GM06990 (cell line): ENCODE measurements at regions not wholly inside any gene's neighbourhood (a gene's known extent, or its start where the extent isn't known, plus 50 kb on each side); places are given as distances from the start of the nearest gene placed in this dataset.
"Not testable (repeated sequence)": the region's sequence is repeated elsewhere in the genome, so short reads cannot be mapped to it uniquely, and the experiment has no call there.

ENCODE experiments used
- DNase-seq: peaks from one replicate; pipeline ENCODE4 v3.0.0-alpha.2; 2011; ENCODE audit not compliant: insufficient read length; ENCODE audit errors: extremely low read depth
- H3K27me3 ChIP-seq: replicated peaks from 2 replicates; pipeline ENCODE4 v1.6.0; 2011; ENCODE audit warnings: low read length; ENCODE audit not compliant: control insufficient read depth, insufficient read depth
- H3K36me3 ChIP-seq: 2 replicates; pipeline ENCODE4 v1.5.1; 2011; ENCODE audit warnings: low read length; ENCODE audit not compliant: control insufficient read depth, insufficient read depth
- H3K4me3 ChIP-seq: replicated peaks from 2 replicates; pipeline ENCODE4 v1.5.1; 2011; ENCODE audit warnings: low read depth, mild to moderate bottlenecking, control low read depth, low read length
- TF ChIP-seq, protein P1 (sequence below): IDR thresholded peaks from 2 replicates; pipeline ENCODE4 v1.5.1; 2011; ENCODE audit warnings: low read length, control low read depth, mild to moderate bottlenecking, inconsistent platforms; ENCODE audit not compliant: insufficient read depth, poor library complexity, severe bottlenecking

DNA sequence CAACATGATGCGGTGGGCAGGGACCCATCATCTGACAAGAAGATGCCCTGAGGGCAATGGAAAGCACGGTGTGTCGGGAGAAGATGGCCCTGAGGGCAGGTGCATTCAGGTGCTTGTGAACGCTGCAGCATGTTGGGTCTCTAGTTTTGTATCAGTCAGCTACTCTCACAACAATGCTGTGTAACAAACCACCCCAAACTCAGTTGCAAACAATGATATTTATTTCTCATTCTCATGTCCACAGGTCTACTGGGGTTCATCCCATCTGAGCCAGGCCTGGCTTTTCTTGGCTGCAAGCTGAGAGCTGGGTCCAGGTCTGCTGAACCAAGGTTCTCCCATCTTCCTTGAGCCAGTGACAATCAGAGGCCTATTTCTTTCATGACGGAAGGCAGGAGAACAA is 461.6 kb downstream of the PREX1 start:
- no peak for DNase-seq
- no peaks in the 10 kb centered on the region for H3K36me3 ChIP-seq
- H3K4me3 ChIP-seq: no peak overlapping the region
- TF ChIP-seq, protein P1, sequence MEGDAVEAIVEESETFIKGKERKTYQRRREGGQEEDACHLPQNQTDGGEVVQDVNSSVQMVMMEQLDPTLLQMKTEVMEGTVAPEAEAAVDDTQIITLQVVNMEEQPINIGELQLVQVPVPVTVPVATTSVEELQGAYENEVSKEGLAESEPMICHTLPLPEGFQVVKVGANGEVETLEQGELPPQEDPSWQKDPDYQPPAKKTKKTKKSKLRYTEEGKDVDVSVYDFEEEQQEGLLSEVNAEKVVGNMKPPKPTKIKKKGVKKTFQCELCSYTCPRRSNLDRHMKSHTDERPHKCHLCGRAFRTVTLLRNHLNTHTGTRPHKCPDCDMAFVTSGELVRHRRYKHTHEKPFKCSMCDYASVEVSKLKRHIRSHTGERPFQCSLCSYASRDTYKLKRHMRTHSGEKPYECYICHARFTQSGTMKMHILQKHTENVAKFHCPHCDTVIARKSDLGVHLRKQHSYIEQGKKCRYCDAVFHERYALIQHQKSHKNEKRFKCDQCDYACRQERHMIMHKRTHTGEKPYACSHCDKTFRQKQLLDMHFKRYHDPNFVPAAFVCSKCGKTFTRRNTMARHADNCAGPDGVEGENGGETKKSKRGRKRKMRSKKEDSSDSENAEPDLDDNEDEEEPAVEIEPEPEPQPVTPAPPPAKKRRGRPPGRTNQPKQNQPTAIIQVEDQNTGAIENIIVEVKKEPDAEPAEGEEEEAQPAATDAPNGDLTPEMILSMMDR: no peak
- no peaks in the 10 kb centered on the region for H3K27me3 ChIP-seq

DNA sequence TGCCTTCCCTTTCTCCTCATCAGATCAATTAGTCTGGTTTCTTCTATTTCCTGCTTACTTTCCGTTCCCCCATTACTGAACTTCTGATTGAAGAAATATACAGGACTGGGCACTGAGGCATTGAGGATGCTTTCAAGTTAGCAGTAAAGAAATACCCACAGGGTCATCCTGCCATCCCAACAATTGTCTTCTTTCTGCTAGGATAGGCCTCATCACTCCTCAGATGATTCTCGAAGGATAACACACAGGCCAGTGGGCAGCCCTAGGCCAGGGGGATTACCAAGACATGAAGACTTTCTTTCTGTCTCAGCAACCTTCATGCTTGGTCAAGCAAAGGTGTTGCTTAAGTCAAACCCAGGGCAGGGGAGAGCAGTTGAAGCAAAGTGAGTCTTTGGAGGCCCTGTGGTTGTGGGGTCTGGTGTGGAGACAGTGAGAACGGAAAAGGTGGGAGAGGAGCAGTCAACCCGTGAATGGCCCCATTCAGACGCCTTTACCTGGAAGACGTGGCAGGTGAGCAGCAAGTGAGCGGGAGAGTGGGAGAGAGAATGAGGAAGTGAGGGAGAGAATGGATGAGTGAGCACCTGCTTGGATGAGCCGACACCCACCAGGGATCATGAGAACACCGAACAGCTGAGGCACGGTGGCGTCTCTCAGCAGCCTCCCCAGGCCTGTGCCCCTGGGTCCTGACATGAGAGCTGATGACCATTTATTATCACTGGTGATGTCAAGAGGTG is 462.9 kb downstream of the PREX1 start:
- peak; percentile 73 for DNase-seq
- no peak overlapping the region for H3K4me3 ChIP-seq
- H3K36me3 ChIP-seq: no peaks in the 10 kb centered on the region
- H3K27me3 ChIP-seq: no peaks in the 10 kb centered on the region
- TF ChIP-seq, protein P1: no peak

DNA sequence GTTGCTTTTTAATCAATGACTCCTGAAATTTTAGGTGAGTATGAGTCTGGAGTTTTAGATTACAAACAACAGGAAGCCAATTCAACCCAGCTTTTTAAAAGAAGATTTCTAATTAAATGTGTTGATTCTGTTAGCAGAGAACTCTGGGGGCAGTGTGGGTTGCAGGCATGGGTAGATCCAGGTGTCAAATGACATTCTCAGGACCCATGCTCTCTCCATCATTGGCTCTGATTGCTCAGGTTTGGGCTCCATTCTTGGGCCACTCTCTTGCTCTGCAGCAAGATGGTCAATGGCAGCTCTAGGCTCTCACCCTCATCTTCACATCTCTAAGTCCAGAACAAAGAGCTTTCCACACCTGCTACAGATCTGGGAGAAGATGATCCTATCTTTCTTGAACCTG is 463.7 kb downstream of the PREX1 start:
- Histone ChIP-seq H3K36me3 (no peaks in the 10 kb centered on the region), H3K27me3 (no peaks in the 10 kb centered on the region), H3K4me3 (no peak overlapping the region)
- DNase-seq: no peak
- TF ChIP-seq, protein P1: no peak

DNA sequence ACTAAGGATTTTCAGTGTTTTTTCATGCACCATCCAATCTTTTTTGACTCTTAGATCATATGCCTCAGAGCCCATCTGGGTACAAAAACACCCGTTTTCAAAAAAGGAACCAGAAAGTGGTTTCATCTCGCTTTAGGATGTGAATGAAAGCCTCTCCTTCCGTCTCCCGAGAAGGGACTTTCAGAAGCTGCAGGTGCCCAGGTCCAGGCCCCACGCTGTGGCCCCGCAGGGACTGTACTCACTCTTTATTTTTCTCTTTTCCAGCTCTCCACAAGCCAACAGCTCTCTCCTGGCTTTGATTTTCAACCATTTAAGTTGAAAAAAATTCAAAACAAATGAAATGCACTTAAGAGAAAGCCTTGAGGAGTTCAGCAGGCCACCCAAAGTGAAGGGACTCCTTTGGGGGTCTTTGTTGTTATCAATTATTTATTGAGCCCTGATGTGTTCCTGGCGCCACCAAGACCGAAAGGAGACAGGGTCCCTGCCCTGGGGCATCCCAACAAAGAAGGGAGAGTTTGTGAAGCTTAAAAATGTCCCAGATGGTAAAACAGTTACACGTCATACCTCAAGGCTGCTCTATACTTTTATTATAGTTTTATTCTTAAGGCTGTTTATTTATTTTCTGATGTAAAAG is 467.3 kb downstream of the PREX1 start:
- Histone ChIP-seq H3K4me3 (peak overlapping the region; percentile 65), H3K27me3 (no peaks in the 10 kb centered on the region), H3K36me3 (no peaks in the 10 kb centered on the region)
- TF ChIP-seq, protein P1: no peak
- DNase-seq: peak; percentile 63

DNA sequence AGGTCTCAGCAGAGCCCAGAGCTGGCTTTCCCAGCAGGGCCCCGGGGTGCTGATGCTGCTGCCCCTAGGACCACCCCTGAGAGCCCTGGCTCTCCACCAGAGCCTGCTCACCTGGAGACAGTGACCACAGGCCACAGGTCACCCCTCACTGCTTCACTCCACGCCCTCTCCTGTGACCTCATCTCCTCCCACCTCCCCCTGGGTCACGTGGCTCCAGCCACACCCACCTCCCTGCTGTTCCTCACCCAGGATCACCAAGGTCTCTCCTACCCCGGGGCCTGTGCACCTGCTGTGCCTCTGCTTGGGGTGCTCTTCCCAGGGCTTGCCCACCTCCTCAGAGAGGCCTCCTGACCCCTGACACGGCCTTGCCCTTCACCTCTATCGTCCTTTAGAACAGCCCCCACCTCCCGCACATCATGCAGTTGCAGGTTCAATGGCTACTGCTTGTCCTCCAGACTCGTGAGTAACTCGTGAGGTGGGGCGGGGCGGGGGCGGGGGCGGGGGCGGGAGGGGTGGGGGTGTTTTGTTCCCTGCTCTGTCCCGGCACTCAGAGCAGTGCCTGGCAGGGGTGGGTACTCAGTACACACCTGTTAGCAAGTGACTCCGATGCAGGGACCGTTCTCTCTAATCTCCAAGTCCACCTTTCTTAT is 468.0 kb downstream of the PREX1 start:
- peak; percentile 85 for DNase-seq
- H3K36me3 ChIP-seq: no peaks in the 10 kb centered on the region
- TF ChIP-seq, protein P1: no peak
- H3K27me3 ChIP-seq: no peaks in the 10 kb centered on the region
- H3K4me3 ChIP-seq: peak overlapping the region; percentile 65

DNA sequence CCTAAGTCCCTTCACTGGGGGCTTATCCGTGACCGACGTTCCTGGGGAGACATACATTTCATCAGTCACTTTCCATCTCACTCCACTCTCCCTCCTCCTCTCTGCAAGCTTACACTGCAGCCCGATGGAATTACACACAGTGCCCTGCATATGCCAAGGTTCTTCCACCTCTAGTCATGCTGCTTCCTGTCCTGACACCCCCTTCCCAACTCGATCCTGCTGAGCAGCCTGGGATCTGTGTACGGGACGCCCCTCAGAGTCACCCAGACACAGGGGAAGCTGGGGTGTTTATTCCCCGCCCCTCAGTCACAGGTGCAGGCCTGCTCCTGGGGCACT is 468.8 kb downstream of the PREX1 start:
- not testable (repeated sequence) for H3K36me3 ChIP-seq, DNase-seq, H3K27me3 ChIP-seq, H3K4me3 ChIP-seq
